OCI-LY7 (cell line): ENCODE measurements at regions not wholly inside any gene's neighbourhood (a gene's known extent, or its start where the extent isn't known, plus 50 kb on each side); places are given as distances from the start of the nearest gene placed in this dataset.

Experiments
- BruUV-seq: library from RNA; stranded (reverse); fragments of 400-500 nt; replicated peaks from 2 replicates; lab custom pipeline; 2021; lab: Mats Ljungman, UMichigan
- CTCF ChIA-PET: fragments of 300-600 bp; sonication (Branson Sonifier 250); formaldehyde crosslinking; loops from one replicate; lab custom pipeline; 2022; ENCODE audit warnings: antibody characterized with exemption; ENCODE audit not compliant: unreplicated experiment; lab: Charles Lee
- POLR2A ChIA-PET: fragments of 300-600 bp; sonication (Branson Sonifier 250); formaldehyde crosslinking; loops from one replicate; lab custom pipeline; 2022; ENCODE audit warnings: antibody characterized with exemption; lab: Charles Lee
- DNase-seq: peaks from one replicate; pipeline ENCODE4 v3.0.0-alpha.2; 2015; ENCODE audit warnings: low spot score
- H2AFZ ChIP-seq: fragments of 200-600 bp; sonication (generic), shearing (Covaris generic); 2 replicates; pipeline ENCODE4 v1.6.1; 2014; ENCODE audit warnings: mild to moderate bottlenecking, antibody characterized with exemption, low read length, moderate library complexity
- H3K27ac ChIP-seq: fragments of 200-600 bp; sonication (generic); 2 replicates; pipeline ENCODE4 v1.5.1; 2014; ENCODE audit warnings: mixed run types, low read depth, mild to moderate bottlenecking, moderate library complexity, low read length, inconsistent platforms; ENCODE audit not compliant: poor library complexity, severe bottlenecking
- H3K36me3 ChIP-seq: fragments of 200-600 bp; sonication (generic); 2 replicates; pipeline ENCODE4 v1.6.1; 2014; ENCODE audit warnings: mild to moderate bottlenecking, antibody characterized with exemption, low read length, moderate library complexity, mixed read lengths; ENCODE audit not compliant: insufficient read depth
- H3K4me1 ChIP-seq: fragments of 200-600 bp; sonication (generic); 2 replicates; pipeline ENCODE4 v1.5.1; 2014; ENCODE audit warnings: mild to moderate bottlenecking, low read length; ENCODE audit not compliant: insufficient read depth, poor library complexity, severe bottlenecking
- H3K4me2 ChIP-seq: fragments of 200-600 bp; sonication (generic); 2 replicates; pipeline ENCODE4 v1.6.1; 2014; ENCODE audit warnings: mild to moderate bottlenecking, low read length
- H3K4me3 ChIP-seq: fragments of 200-600 bp; sonication (generic); 2 replicates; pipeline ENCODE4 v1.5.1; 2014; ENCODE audit warnings: mild to moderate bottlenecking, low read depth, low read length; ENCODE audit not compliant: poor library complexity, severe bottlenecking
- H3K79me2 ChIP-seq: fragments of 200-600 bp; sonication (generic); 2 replicates; pipeline ENCODE4 v1.6.1; 2016; ENCODE audit warnings: low read depth, mild to moderate bottlenecking, low read length, moderate library complexity, mixed read lengths; ENCODE audit not compliant: insufficient read depth
- H3K9me2 ChIP-seq: fragments of 200-600 bp; sonication (generic); 2 replicates; pipeline ENCODE4 v1.6.1; 2016; ENCODE audit warnings: mild to moderate bottlenecking, low read length, mixed read lengths; ENCODE audit not compliant: insufficient read depth
- H3K9me3 ChIP-seq: fragments of 200-600 bp; sonication (generic); 2 replicates; pipeline ENCODE4 v1.6.1; 2014; ENCODE audit warnings: mild to moderate bottlenecking, mixed run types, low read length, mixed read lengths
- H4K20me1 ChIP-seq: fragments of 200-600 bp; sonication (generic); 2 replicates; pipeline ENCODE4 v1.6.1; 2014; ENCODE audit warnings: mild to moderate bottlenecking, antibody characterized with exemption, low read length, moderate library complexity, mixed read lengths; ENCODE audit not compliant: insufficient read depth
- EZH2phosphoT487 ChIP-seq: fragments of 200-600 bp; sonication (generic); IDR thresholded peaks from 2 replicates; pipeline ENCODE4 v1.6.1; 2018; ENCODE audit warnings: low read depth, borderline replicate concordance, mild to moderate bottlenecking, mixed run types, antibody characterized with exemption, low read length, moderate library complexity, mixed read lengths
- intact Hi-C: fragments of 100-400 bp; cut with micrococcal nuclease; formaldehyde crosslinking; loops from one replicate; pipeline ENCODE4 v1.10.0; 2022; ENCODE audit not compliant: unreplicated experiment
- TF ChIP-seq, protein P1 (sequence below): fragments of 200-600 bp; sonication (generic); conservative IDR thresholded peaks from 2 replicates; pipeline ENCODE4 v1.5.1; 2014; ENCODE audit warnings: mild to moderate bottlenecking, antibody characterized with exemption, low read length, moderate library complexity, mixed read lengths

- ChIA-PET CTCF (no interaction called here), POLR2A (no interaction called here)
- Histone ChIP-seq H4K20me1 (no peaks in the 10 kb centered on the region), H3K79me2 (no peaks in the 10 kb centered on the region), H3K27ac (no peak overlapping the region), H3K9me3 (no peaks in the 10 kb centered on the region), H2AFZ (no peak overlapping the region), H3K4me1 (no peaks in the 10 kb centered on the region), H3K4me2 (no peak overlapping the region), H3K9me2 (no peaks in the 10 kb centered on the region), H3K4me3 (no peak overlapping the region), H3K36me3 (no peaks in the 10 kb centered on the region)
- DNase-seq, result no peak
- TF ChIP-seq, protein P1, sequence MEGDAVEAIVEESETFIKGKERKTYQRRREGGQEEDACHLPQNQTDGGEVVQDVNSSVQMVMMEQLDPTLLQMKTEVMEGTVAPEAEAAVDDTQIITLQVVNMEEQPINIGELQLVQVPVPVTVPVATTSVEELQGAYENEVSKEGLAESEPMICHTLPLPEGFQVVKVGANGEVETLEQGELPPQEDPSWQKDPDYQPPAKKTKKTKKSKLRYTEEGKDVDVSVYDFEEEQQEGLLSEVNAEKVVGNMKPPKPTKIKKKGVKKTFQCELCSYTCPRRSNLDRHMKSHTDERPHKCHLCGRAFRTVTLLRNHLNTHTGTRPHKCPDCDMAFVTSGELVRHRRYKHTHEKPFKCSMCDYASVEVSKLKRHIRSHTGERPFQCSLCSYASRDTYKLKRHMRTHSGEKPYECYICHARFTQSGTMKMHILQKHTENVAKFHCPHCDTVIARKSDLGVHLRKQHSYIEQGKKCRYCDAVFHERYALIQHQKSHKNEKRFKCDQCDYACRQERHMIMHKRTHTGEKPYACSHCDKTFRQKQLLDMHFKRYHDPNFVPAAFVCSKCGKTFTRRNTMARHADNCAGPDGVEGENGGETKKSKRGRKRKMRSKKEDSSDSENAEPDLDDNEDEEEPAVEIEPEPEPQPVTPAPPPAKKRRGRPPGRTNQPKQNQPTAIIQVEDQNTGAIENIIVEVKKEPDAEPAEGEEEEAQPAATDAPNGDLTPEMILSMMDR, result no peak
- no TSS peak for BruUV-seq
- intact Hi-C loops, result loop anchor here (10.0 kb wide), 1 partner anchor 578 kb away; no protein-coding TSS in a partner anchor
Observed at GRCh38 chr3:168622795-168623194, 527.1 kb upstream of the GOLIM4 start.

DNA sequence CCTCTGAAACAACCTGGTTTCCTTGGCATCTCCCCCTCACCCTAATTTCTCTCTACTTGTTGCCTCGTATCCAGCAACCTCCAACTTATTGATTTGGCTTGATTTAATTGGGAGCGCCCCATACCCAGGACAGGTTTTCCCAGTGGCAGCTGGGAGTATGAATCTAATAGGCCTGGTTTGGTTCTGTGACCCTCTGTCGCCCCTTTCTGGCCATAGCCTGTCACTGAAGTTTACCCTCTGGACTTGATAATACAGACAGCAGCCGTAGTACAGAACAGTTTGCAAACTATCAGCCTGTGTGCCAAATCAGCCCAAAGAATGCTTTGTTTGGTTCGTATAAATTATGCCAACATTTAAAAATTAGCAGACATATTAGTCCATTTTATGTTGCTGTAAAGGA lies 525.1 kb upstream of the GOLIM4 start:
- BruUV-seq, result no TSS peak
- Histone ChIP-seq H3K36me3 (no peaks in the 10 kb centered on the region), H3K9me3 (no peaks in the 10 kb centered on the region), H3K27ac (no peak overlapping the region), H3K4me3 (no peak overlapping the region), H4K20me1 (no peaks in the 10 kb centered on the region), H2AFZ (no peak overlapping the region), H3K9me2 (no peaks in the 10 kb centered on the region), H3K79me2 (no peaks in the 10 kb centered on the region), H3K4me1 (no peaks in the 10 kb centered on the region), H3K4me2 (no peak overlapping the region)
- TF ChIP-seq, protein P1, result peak; percentile 75
- no peak for TF ChIP-seq EZH2phosphoT487
- ChIA-PET CTCF (no interaction called here), POLR2A (interaction anchor here (1.2 kb wide), 1 partner anchor 17 kb away, joined by 3 read pairs; no protein-coding TSS in a partner anchor)
- DNase-seq, result peak; percentile 32
- intact Hi-C loops, result loop anchor here (2.0 to 10.0 kb wide), 2 partner anchors 410 to 576 kb away; no protein-coding TSS in a partner anchor

DNA sequence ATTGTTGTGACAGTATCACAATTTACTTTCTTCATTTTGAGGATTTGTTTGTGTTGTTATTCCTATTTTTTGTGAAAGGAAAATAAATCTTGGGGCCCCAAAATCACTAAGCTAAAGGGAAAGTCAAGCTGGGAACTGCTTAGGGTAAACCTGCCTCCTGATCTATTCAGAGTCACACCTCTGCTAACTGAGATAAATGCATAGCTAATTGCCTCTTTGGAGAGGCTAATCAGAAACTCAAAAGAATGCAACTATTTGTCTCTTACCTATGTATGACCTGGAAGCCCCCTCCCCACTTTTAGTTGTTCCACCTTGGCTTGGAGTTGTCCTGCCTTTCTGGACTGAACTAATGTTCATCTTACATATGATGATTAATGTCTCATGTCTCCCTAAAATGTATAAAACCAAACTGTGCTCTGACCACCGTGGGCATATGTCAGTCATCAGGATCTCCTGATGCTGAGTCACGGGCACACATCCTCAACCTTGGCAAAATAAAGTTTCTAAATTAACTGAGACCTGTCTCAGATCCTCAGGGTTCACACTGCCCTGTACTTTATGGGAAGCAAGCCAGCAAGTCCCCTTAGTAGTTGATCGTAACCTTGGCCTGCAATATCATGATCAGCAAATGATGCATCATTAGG lies 523.2 kb upstream of the GOLIM4 start:
- H3K27ac ChIP-seq, result no peak overlapping the region

More for the DNA sequence above, 523.2 kb upstream of the GOLIM4 start:
- Histone ChIP-seq H3K36me3 (no peaks in the 10 kb centered on the region), H3K9me2 (no peaks in the 10 kb centered on the region), H3K4me3 (no peak overlapping the region), H3K9me3 (no peaks in the 10 kb centered on the region), H4K20me1 (no peaks in the 10 kb centered on the region), H2AFZ (no peak overlapping the region), H3K79me2 (no peaks in the 10 kb centered on the region), H3K4me1 (no peaks in the 10 kb centered on the region), H3K4me2 (no peak overlapping the region)
- no TSS peak for BruUV-seq
- ChIA-PET CTCF (no interaction called here), POLR2A (interaction anchor here (0.5 to 1.1 kb wide), 3 partner anchors 12 to 975 kb away, joined by 3 to 11 read pairs (median 3); no protein-coding TSS in a partner anchor)
- no peak for TF ChIP-seq EZH2phosphoT487
- TF ChIP-seq, protein P1, result no peak
- intact Hi-C loops, result no loop called here
- DNase-seq, result no peak
